IMR-90 (cell line): ENCODE measurements at regions not wholly inside any gene's neighbourhood (a gene's known extent, or its start where the extent isn't known, plus 50 kb on each side); places are given as distances from the start of the nearest gene placed in this dataset.

Experiments used
- BHLHE40 ChIP-seq: fragments of 150-350 bp; IDR thresholded peaks from 2 replicates; pipeline ENCODE4 v1.6.1; 2016; ENCODE audit warnings: mild to moderate bottlenecking, low read depth, low read length
- CEBPB ChIP-seq: IDR thresholded peaks from 2 replicates; pipeline ENCODE4 v1.6.1; 2012; ENCODE audit warnings: low read depth, low read length, improper control_type of control experiment
- CTCF ChIP-seq: conservative IDR thresholded peaks from 2 replicates; pipeline ENCODE4 v1.5.1; 2012; ENCODE audit warnings: mild to moderate bottlenecking, low read depth, low read length, improper control_type of control experiment
- MAFK ChIP-seq: IDR thresholded peaks from 2 replicates; pipeline ENCODE4 v1.6.1; 2012; ENCODE audit warnings: low read depth, low read length, improper control_type of control experiment
- MAZ ChIP-seq: IDR thresholded peaks from 2 replicates; pipeline ENCODE4 v1.6.1; 2012; ENCODE audit warnings: low read depth, mild to moderate bottlenecking, low read length, improper control_type of control experiment, moderate library complexity, borderline replicate concordance
- MXI1 ChIP-seq: IDR thresholded peaks from 2 replicates; pipeline ENCODE4 v1.6.1; 2012; ENCODE audit warnings: low read depth, mild to moderate bottlenecking, low read length, moderate library complexity, borderline replicate concordance
- POLR2A ChIP-seq: IDR thresholded peaks from 2 replicates; pipeline ENCODE4 v1.6.1; 2012; ENCODE audit warnings: mild to moderate bottlenecking, low read depth, low read length
- RAD21 ChIP-seq: IDR thresholded peaks from 2 replicates; pipeline ENCODE4 v1.6.1; 2012; ENCODE audit warnings: low read length, improper control_type of control experiment
- RCOR1 ChIP-seq: IDR thresholded peaks from 2 replicates; pipeline ENCODE4 v1.6.1; 2012; ENCODE audit warnings: mild to moderate bottlenecking, low read length, improper control_type of control experiment; ENCODE audit not compliant: insufficient replicate concordance
- RFX5 ChIP-seq: IDR thresholded peaks from 2 replicates; pipeline ENCODE4 v1.8.0; 2012; ENCODE audit warnings: low read depth, mild to moderate bottlenecking, low read length, moderate library complexity
- USF2 ChIP-seq: fragments of 150-350 bp; IDR thresholded peaks from 2 replicates; pipeline ENCODE4 v1.6.1; 2017; ENCODE audit warnings: mild to moderate bottlenecking, antibody characterized with exemption, low read length, low read depth

GRCh38 chr6:102911571-102911970 lies 1518.1 kb downstream of the GRIK2 start:
- TF ChIP-seq MXI1 (no peak), CTCF (no peak), USF2 (no peak), CEBPB (no peak), RFX5 (no peak), RCOR1 (no peak), BHLHE40 (no peak), RAD21 (no peak), MAZ (no peak), MAFK (no peak), POLR2A (no peak)
